NCI-H1694 (cell line): ENCODE measurements at regions not wholly inside any gene's neighbourhood (a gene's known extent, or its start where the extent isn't known, plus 50 kb on each side); places are given as distances from the start of the nearest gene placed in this dataset.

Experiments
- DNase-seq: peaks from one replicate; lab custom pipeline; 2025; lab: John Stamatoyannopoulos, UW

DNA sequence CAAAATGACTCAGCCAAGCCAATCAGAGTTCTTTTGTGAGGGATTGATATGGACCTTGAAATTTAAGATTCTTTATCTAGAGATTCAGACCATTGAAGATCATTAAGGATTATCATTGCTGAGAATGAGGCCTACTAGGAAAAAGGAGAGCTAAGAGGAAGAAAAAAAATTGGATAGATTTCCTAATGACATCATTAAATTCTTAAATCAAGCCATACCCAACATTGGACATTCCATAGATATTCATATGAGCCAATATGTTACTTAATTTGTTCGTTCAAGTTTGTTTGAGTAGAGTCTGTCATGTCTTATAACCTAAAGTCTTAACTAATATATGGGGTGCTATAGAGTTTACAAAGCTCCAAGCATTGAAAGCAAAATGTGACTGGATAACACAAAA is 727.9 kb upstream of the SEMA6A start:
- no peak for DNase-seq

DNA sequence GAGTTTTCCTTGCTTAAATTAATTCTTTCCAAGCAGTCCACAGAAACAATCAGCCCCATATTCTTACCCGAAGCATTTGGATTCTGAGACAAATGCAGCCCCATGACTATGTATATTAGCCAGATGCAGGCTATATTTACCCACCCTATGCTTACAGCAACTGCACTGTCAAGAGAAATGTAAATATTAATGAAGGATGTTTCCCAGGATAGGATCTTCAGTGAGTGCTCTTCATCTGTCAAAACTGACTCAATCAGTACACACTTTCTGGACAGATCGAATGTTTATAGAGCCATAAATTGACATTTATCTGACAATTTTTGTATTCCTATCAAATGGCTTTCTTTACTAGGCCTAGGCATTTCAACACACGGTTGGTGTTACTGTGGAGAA is 725.3 kb upstream of the SEMA6A start:
- peak; percentile 20 for DNase-seq

DNA sequence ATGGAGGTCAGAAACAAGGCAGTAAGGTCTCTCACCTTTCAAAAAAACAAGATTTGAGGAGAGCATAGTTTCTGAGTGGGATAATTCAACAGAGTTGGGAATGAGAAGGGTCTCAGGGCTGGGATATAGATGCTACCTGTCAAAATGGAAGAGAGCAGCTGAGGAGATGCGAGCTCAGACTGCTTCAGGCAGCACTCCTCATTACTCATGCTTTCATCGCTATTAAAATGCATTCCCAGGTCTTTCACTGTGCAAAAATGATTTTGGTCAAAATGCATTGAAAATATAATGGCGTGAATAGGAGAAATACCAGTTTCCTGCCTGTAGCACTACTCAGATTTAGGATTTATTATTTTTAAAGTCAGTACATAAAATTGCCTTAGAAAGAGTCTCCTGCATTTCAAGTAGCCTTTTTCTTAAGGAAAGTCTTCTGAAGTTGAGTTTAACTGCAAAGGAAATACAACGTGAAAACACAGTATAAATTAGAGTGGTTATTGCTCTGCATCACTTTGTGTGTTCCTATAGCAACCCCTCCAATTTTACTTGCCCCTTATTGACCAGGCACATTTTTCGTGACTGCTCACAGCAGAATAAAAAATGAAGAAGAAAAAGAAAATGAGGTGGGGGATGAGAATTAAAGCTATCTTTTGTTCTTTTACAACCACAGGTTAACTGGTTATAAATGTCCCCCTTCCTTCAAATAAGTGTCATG is 724.8 kb upstream of the SEMA6A start:
- DNase-seq: no peak

DNA sequence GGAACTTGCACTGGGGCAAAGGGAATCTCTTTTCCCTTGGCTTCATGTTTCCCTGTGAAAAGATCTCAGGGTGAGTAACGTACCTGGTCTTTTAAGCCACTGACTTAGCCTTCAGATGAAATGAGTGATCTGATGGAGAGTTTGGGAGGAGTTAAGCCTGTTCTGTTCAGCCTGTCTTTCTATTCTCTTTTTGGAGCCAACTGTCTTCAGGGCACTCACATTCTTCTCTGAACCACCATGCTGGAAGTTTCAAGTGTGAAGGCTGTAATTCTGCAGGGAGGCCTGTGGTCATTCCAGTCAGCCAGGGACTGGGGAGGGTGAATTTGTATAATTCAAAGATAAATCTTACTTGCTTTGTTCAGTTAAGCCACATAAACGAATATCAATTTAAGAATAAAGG is 722.2 kb upstream of the SEMA6A start:
- no peak for DNase-seq

DNA sequence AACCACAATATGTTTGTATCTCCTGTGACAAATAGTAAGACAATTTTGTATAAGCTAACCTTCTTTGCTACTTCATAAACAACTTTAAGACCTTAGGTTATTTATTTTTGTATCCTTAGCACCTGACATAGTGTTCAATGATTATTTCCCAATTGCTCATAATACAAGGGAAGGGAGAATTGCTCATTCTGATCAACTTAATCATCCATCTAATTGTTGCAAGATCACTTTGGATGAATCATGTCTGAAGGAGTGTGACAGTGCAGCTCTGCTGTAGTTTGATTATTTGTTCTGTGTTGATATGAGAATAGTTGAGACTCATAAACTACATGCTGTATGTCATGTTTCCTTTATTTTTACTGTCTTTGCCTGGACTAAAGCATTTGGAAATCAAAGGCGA is 721.3 kb upstream of the SEMA6A start:
- DNase-seq: no peak

DNA sequence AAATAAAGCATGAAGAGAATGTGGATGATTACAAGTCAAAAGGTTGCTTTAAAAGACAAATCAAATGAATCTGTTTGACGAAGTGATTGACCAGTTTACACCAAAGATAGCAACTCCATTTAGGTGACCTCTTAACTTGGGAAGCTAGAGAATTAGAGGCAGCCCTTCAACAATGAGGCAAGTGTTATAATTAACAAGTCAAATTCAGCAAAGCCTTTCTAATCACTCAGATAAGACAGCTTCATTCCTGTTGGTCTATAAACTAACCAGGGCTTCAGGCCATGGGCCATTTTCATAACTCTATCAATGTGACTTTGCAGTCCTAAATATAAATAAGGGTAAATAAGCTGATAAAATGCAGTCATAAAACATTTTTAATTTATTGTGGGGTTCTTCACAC is 712.2 kb upstream of the SEMA6A start:
- no peak for DNase-seq

DNA sequence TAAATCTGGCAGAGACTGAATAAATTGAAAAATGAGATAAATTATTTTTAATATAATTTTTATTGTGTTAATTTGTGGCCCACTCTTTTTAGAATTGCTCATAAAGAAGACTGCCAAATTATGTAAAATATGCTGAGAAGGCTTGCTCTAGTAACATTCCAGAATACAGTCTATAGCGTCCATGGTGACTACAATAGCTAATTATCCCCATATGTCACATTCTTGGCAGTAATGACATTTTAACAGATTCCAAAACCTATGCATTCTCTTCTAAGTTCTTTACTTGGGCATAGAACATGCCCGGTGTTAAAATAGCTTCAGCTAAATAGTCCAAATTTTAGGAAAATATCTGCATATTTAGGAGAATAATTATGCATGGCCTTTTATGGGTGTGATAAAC is 697.0 kb upstream of the SEMA6A start:
- DNase-seq: no peak

DNA sequence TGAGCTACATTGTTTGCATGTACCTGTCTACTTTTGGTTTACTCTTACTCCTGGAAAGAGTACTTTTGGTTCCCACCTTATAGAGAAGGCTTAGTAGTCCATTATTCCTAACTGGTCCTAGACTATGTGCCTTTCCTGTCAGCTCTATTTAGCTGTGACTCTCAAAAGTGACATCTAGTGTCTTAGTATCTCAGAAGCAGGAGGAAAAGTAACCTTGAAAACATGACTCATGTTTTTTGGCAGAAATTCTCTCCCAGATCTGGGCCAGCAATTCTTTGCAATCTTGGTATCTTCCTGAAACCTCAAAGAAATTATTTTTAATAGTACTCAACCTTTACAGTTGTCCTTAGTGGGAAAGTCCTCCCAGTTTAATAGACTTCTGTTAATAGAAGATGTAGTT is 691.7 kb upstream of the SEMA6A start:
- no peak for DNase-seq

DNA sequence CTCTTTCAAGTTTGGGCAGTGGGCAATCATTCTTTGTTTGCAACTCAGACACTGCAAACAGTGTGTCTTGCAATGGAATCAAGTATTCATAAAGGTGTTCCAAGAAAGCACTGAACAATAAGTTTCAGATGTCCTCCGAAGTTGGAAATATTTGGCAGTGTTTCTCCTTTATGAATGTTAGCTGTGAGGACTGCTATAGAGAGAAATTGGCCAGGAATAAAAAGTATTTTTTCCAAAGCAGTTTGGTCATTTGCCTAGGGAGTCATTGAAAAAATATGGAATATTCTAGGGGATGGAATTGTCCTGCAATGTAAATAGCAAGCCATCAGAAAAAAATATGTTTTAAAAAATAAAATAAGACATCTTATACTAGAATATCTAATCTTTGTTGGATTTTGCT is 688.6 kb upstream of the SEMA6A start:
- no peak for DNase-seq

DNA sequence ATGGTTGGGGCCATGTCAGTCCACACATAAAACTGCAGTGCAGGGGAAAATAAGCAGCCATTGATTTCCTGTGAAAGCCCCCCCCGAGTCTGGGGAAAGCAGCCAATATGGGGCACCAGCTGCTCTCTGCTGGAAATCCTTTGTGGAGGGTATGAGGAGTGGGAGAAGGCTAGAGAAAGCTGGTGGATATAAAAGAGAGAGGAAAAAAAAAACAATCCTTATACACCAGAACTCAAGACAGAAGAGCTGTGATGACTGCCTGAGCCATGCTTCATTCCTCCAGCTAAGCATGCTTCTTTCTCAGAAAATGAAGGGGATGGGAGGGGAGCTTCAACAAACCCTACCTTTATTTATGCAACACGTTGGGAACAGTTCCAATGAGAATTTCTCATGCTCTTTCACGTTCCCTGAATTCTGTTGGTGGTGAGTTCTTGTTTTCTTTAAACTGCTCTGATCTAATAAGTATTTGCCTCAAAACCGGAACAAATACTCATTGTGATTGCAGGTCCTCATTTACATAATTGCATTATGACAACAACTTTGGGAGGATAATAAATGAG is 688.0 kb upstream of the SEMA6A start:
- no peak for DNase-seq

DNA sequence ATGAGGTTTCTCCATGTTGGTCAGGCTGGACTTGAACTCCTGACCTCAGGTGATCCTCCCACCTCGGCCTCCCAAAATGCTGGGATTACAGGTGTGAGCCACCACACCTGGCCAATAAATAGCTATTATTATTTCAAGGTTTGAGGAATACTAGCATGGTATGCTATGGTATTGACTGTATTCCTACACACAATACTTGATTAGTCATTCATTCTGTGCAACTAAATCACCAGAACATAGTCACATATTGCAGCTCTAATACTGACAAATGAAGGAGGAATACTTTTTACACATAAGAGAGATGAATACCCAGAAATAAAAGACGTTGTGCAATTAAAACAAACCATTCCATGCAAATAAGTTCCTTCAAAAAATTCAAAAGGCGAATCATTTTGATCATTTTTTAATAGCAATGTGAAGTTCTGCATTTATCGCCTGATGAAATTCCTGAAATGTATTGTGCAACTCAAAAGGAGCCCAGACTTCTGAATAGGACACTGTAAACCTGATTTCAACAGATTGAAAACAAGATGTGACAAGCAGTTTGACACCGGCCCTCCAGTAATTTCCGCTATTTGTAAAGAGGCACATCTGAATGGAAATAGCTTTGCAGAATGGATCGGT is 687.4 kb upstream of the SEMA6A start:
- DNase-seq: no peak

DNA sequence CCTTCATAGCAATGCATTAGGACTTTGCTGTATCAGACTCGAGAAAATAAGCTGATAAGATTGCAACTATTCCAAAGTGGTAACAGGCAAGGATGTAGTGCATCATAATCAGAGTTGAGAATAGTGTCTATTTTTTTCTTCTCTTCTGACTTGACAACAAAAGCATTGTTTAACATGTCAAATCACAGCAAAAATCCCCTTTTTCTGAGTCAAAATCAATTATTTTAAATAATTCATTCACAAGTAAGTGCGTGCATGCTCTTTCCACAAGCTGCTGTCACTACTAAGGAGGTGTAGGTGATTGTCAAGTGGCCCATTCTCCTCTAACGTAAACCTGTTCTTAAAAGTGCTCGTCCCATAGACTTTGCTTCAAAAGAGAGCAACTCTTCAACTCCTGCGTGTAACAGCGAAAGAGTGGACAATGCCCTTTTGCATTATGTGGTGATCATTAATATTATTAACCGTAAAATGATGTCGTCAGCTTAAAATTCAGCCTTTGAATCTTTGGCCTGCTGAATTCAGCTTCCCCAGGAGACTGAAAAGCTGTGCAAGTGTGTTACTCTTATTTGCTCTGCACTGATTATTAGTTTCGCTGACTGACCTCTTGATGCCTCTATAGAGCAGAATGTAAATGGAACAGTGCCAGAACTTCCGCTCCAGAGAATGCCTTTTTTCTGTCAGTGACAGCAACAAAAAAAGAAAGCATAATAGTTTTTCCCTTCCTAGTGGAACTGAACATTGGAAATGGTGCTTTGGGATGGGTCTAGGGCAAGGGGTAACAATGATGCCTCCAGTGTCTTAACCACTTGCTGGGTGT is 680.8 kb upstream of the SEMA6A start:
- DNase-seq: no peak

DNA sequence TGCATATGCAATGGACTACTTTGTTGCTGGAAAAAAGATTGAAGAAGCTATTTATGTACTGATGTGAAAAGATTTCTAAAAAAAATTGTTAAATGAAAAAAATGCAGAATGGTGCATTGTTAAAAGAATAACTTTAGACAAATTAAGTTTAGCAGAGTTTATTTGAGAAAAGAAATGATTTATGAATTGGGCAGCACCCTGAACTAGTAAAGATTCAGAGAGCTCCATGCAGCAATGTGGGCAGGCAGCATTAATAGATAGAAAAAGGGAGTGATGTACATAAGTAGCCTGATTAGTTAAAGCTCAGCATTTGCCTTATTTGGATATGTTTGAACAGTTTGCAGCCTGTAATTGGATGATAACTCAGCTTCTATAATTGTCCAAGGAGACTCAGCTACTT is 677.9 kb upstream of the SEMA6A start:
- no peak for DNase-seq

DNA sequence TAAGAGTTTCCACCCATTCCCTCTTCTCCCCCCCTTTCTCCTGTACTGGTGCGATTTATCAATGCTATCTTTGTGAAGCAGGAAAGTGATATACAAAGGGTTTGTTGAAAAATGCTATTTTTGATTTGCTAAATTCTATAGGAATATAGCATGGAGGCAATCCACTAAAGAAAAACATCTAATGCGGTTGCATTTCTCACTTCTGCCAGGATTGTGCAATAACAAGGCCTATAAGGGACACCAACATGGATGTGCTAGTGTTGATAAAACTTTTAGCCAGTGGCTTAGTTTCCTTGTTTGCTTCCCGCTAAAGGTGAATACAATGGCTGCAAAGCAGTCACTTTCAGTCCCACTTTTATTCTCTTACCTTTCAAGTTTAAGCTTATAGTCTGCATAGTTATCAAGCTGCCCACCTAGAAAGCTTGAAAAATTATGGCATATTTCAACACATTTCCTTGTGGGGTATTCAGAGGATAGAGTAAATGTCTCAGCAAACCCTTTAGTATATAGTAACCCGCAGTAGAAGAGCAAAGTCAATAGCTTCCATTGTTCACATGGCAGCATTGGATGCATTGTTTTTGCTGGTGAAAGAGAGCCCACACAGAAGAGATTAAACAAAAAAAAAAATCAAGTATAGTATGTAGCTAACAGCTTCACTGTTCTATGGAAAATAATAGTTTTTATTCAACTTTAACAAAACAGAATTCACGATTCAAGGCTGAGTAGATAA is 674.6 kb upstream of the SEMA6A start:
- no peak for DNase-seq

DNA sequence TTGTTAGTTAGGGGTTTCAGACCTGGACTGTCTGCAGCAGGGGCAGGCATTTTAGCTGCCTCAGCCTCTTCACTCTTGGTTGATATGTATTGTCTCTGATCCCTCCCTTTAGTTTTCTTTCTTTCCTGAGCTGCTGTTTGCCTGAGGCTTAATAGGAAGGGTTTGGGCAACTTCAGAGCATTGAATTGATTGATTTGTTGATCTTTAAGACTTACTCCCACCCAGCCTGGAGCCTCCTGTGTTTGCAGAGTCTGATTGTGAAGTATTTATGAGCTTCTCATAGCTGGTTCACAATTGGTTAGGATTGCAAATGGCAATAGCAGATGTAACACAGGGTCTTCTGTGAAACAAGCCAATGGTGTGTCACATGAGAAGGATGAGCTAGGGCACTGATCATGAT is 671.8 kb upstream of the SEMA6A start:
- no peak for DNase-seq

DNA sequence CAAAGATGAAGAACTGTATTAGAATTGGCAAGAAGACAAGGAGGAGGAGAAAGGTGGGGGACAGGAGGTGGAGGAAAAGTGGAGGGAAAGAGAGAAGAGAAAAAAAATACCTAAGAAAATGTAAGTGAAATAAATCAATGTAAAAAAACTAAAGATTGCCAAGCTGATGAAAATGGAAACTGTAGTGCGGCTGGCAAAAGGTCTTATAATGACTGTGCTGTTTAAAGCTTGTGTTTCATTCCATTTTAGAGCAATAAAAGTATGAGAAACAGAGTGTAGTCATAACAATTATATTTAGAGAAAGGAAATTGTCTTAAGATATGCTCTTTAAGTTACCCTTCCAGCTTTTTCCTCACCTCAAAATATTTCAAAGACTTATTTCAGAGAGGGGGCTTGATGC is 670.5 kb upstream of the SEMA6A start:
- DNase-seq: no peak

DNA sequence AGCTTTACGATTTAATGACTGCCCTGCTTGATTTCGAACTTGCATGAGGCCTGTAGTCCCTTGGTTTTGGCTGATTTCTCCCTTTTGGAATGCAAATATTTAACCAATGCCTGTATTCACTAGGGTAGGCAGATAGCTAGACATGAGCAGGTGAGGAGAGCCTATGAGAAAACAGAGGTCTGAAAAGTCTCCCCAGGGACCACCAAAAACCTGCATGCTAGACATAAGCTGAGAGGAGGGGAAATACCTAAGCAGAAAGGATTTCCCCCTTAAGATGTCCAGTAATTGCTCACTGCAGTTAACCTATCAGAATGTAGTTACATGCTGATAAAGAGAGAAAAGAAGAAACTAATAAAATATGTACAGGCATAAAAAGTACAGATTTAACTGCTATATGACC is 667.4 kb upstream of the SEMA6A start:
- no peak for DNase-seq

DNA sequence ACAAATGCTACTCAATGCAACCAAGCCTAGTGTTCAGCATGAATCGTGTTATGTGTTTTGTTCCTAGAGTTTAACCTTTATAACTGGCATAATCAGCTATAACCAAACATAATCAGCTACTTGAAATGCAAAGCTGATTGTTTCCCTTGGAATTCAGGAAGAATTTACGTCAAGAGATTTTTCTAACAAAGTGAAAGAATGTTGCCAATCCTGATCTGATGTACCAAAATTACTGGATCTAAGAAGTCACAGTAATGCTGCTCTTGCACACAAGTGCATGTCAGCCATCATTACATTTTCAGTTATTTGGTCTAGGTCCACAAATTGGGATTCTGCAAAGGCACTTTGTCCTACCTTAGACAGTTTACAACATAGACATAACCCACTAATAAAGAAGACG is 662.3 kb upstream of the SEMA6A start:
- DNase-seq: no peak

DNA sequence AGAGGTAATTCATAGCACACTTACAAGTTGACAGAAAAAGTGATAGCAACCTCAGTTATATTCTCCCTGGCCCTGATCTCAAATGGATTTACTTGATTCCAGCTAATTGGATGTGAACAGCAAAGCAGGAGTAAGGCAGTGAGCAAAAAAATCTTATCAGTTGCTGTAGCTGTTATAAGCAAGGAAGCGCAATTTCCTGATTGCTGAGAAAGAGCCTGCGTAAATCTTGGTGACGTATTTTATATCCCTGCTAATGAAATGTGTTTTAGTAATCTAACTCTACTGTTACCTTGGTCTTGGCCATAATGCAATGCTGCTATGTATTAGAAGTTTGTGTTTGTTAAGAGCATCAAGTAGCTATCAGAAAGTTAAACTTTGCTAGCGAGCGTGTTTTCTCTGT is 661.2 kb upstream of the SEMA6A start:
- DNase-seq: no peak

DNA sequence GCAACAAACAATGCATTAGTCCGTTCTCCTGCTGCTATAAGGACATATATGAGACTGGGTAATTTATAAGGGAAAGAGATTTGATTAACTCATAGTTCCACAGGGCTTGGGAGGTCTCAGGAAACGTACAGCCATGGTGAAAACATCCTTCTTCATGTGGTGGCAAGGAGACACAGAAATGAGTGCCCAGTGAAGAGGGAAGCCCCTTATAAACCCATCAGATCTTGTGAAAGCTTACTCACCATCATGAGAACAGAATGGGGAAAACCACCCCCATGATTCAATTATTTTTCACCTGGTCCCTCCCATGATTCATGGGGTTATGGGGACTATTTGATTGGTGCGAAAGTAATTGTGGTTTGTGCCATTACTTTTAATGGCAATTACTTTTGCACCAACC is 655.8 kb upstream of the SEMA6A start:
- DNase-seq: no peak

DNA sequence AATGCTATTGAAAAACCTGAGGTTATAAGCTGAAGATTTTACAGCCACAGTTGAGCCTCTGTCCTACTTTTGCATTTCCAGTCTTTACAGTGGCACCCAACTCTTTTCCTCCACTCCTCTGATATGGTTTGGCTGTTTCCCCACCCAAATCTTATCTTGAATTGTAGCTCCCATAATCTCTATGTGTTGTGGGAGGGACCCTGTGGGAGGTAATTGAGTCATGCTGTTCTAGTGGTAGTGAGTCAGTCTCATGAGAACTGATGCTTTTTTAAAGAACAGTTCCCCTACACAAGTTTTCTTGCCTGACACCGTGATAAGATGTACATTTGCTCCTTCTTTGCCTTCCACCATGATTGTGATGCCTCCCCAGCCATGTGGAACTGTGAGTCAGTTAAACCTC is 646.1 kb upstream of the SEMA6A start:
- no peak for DNase-seq

DNA sequence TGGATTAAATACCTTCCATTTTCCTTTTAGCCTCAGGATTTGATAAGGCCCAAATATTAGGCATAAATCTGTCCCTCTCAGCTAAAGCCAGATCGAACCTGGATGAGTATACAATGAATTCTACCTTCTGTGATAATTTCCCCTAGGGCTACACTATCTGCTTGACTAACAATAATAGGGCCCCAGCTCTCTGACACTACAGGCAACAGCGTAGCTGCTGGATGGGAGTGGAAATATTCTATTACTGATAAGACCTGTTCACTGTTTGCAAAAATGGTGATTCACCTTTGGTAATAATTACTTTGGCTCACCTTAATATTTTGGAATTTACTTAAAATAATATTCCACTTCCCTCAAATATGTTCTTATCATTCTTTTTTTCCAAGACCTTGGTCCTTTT is 644.2 kb upstream of the SEMA6A start:
- no peak for DNase-seq
